ENCODE measurements at regions not wholly inside any gene's neighbourhood (a gene's known extent, or its start where the extent isn't known, plus 50 kb on each side); places are given as distances from the start of the nearest gene placed in this dataset.

- intact Hi-C loops (cut with micrococcal nuclease) = no loop called here
- RAD21 ChIA-PET (ENCODE audit: low non-redundant PET in 1 of 2, low total read pairs in 2 of 2, uncharacterized antibody in 2 of 2, unreplicated experiment in 2 of 2) = no interaction called here
- no peak overlapping the region for H3K27ac ChIP-seq (ENCODE audit: low read depth, low read length)
- no peaks in the 10 kb centered on the region for H3K4me1 ChIP-seq (ENCODE audit: control insufficient read depth in 1 of 2, insufficient read depth in 2 of 2, low read length in 2 of 2)
- no TSS peak for BruUV-seq (replicated peaks)
- H3K4me2 ChIP-seq (ENCODE audit: low read length) = no peak overlapping the region
- no peak overlapping the region for H2AFZ ChIP-seq (ENCODE audit: low read depth, low read length, poor library complexity, severe bottlenecking)
- peaks cover 0 to 17% of the 10 kb centered on the region in 2 experiments; a peak in 2 of 4 replicates for H3K9me3 ChIP-seq (ENCODE audit: control insufficient read depth in 1 of 2, insufficient read depth in 1 of 2, low read depth in 1 of 2, low read length in 2 of 2)
- CTCF ChIA-PET = no interaction called here
- H3K79me2 ChIP-seq (ENCODE audit: insufficient read depth, low read length) = no peaks in the 10 kb centered on the region
- no peaks in the 10 kb centered on the region for H3K9me2 ChIP-seq (ENCODE audit: insufficient read depth)
- H4K20me1 ChIP-seq (ENCODE audit: insufficient read depth) = no peaks in the 10 kb centered on the region
- H3K27me3 ChIP-seq (ENCODE audit: insufficient read depth, low read length) = no peaks in the 10 kb centered on the region
- H3K36me3 ChIP-seq (ENCODE audit: control insufficient read depth in 1 of 2, insufficient read depth in 2 of 2, low read length in 2 of 2) = no peaks in the 10 kb centered on the region
- POLR2A ChIA-PET = no interaction called here
- no peak overlapping the region for H3K9ac ChIP-seq (ENCODE audit: low read length)
- H3K4me3 ChIP-seq (replicated peaks in 1 of 2; ENCODE audit: low read depth in 1 of 2, low read length in 2 of 2) = no peak overlapping the region
- DNase-seq (ENCODE audit: low read depth, low spot score) = no peak
- no peak for ATAC-seq
- TF ChIP-seq POLR2AphosphoS5 (IDR thresholded peaks at IDR 0.05; ENCODE audit: low read depth, low read length) (no peak), CBX3 (IDR thresholded peaks at IDR 0.05; ENCODE audit: low read depth) (no peak), ATF3 (IDR thresholded peaks at IDR 0.05) (no peak), SIN3A (IDR thresholded peaks at IDR 0.05; ENCODE audit: low read depth) (no peak), TCF7L2 (IDR thresholded peaks at IDR 0.05; ENCODE audit: borderline replicate concordance, extremely low read depth, insufficient read depth, insufficient read length) (no peak), RAD21 (IDR thresholded peaks at IDR 0.05; ENCODE audit: low read depth) (no peak), YY1 (IDR thresholded peaks at IDR 0.05; ENCODE audit: extremely low read depth, insufficient replicate concordance, low read depth, low read length) (no peak), SP1 (IDR thresholded peaks at IDR 0.05; ENCODE audit: low read depth) (no peak), EZH2 (IDR thresholded peaks at IDR 0.05) (no peak), CTCF (IDR thresholded peaks at IDR 0.05 in 2 of 3, conservative IDR thresholded peaks at IDR 0.05 in 1 of 3; ENCODE audit: borderline replicate concordance in 1 of 3, insufficient read depth in 1 of 3, low read depth in 2 of 3, low read length in 2 of 3) (no peak), SRF (IDR thresholded peaks at IDR 0.05; ENCODE audit: low read depth) (no peak), ELF1 (IDR thresholded peaks at IDR 0.05; ENCODE audit: borderline replicate concordance, low read depth) (no peak), ZNF274 (IDR thresholded peaks at IDR 0.05; ENCODE audit: low read depth, low read length) (no peak), EZH2phosphoT487 (IDR thresholded peaks at IDR 0.05; ENCODE audit: borderline replicate concordance) (no peak)
Measured at GRCh38 chr10:37035853-37036252, 89.5 kb upstream of the ANKRD30A start.
